GM19372 (cell line): ENCODE measurements at regions not wholly inside any gene's neighbourhood (a gene's known extent, or its start where the extent isn't known, plus 50 kb on each side); places are given as distances from the start of the nearest gene placed in this dataset.
A peak's percentile ranks its signal among the peaks of the same experiment; 100 is the strongest.

Experiments
- ATAC-seq: cut with Tn5 transposase; IDR thresholded peaks from one replicate; pipeline ENCODE4 v1.9.1; 2021; ENCODE audit warnings: mild to moderate bottlenecking, low read depth, moderate library complexity; ENCODE audit not compliant: unreplicated experiment

GRCh38 chr3:24639481-24640329 lies 145.1 kb upstream of the THRB start:
- no peak for ATAC-seq

DNA sequence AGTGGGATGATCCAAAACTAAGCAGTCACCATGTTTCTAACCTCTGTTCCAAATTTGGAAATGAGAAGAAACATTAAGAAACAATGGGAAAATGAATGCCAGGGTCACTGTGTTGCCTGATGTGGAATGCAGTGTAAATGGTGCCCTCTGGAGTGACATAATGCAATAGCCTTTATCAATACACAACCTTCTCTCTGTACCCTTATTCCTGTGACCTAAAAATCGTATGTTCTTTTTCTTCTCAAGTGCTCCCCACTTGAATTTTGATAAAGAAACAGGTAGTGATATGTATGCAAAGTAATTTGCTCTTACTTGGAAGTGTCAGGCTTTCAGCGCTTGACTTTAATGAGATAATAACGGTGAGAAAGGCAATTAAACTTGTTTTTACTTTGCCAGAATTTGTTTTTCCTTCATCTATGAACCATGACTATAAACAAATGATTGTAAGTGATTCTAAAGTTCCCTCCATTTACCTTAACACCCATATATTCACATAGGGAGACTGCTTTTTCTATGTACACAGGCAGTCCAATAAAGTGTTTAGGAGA lies 145.8 kb upstream of the THRB start:
- no peak for ATAC-seq

DNA sequence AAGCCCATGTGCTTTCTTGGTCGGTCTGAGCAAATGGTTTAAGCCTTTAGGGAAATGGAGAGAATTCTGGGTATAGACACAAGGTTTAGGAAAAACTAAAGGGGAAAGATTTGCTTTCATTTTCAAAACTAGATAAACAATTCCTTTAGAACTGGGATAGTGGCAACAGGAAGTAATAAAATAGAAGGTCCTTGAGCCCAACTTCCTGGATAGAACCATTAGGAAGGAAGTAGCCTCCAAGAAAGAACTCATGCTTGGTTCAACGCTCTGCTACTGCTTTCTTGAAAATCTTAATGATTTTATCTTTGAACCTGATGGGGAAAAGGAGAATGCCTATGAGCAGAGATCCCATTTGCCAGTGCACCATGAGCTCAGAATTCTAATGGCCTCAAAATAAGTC lies 147.0 kb upstream of the THRB start:
- no peak for ATAC-seq

- no peak for ATAC-seq
Measured at GRCh38 chr3:24645047-24645446, 150.4 kb upstream of the THRB start.

GRCh38 chr3:24646790-24647189 lies 152.1 kb upstream of the THRB start:
- ATAC-seq = no peak

GRCh38 chr3:24648063-24648462 lies 153.4 kb upstream of the THRB start:
- ATAC-seq = no peak

DNA sequence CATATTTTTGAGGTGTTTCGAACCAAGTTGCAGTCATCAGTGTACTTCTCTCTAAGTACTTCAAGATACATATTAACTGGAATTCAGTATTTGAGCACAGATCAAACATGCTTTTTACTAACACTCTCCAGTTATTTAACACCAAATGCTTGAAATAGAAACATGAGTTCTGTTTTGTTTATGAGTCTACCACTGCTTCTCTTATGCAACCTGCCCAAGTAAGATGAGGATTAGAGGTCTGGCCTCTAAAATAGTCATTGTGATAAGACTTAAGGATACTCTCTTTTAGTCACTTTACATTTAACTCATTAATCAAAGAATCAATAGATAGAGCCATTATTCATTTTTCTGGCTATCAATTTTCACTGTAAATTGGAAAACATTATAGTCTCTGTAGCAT lies 156.2 kb upstream of the THRB start:
- ATAC-seq = no peak

- ATAC-seq = no peak
Measured at GRCh38 chr3:24657870-24658510, 163.3 kb upstream of the THRB start.

- no peak for ATAC-seq
Measured at GRCh38 chr3:24661175-24661584, 166.5 kb upstream of the THRB start.

DNA sequence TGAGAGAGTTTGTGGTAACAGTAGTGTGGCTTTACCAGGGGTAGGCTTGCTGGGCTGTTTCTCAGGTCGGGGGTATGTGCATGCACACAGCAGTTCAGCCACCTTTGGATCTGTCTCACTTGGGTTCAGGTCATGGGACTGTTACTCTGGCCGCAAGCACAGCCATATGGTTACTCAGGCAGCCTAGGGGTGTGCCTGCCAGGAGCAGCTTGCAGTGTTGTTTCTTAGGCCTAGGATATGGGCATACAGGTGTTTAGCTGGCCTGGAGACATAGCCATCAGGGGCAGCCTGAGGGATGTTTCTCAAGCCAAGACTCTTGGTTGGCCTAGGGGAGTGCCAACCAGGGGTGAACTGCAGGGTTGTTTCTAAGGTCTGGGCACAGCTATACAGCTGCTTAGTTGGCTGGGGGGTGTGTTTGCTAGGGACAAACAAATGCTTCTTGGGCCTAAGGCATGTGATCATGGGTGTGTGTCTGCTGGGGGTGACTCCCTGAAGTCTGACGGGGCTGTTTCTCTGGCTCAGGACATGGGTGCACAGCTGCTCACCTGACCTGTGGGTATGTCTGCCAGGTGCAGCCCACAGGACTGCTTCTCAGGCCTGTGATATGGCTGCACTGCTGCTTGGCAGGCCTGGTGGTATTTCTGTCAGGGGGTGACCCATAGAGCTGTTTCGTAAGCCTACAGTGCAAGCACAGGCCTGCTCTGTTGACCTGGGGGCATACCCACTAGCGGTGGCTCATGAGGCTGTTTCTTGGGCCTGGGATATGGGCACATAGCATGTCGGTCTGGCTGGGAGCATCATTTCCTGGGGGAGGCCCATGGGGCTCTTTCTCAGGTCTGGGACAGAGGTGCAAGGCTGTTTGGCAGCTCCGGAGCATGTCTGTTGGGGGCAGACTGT lies 168.0 kb upstream of the THRB start:
- ATAC-seq = no peak

- no peak for ATAC-seq
Measured at GRCh38 chr3:24663406-24663805, 168.8 kb upstream of the THRB start.

DNA sequence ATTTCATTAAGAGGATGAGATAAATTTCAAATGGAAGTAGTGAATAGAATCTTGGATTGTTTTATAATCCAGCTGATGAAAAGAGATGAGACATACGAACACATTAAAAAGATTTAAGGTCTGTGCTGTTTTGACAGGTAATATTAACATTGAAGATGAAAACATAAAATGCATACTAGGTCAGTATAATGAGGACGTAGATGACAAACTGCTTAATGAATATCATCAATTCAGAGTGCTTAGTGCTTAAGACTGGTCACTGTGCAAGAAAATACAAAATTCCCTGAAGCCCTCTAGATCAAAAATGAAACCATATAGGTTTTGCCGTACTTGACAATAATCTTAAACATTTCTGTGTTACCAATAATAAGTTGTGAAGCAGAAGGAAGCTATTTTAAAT lies 173.4 kb upstream of the THRB start:
- no peak for ATAC-seq

DNA sequence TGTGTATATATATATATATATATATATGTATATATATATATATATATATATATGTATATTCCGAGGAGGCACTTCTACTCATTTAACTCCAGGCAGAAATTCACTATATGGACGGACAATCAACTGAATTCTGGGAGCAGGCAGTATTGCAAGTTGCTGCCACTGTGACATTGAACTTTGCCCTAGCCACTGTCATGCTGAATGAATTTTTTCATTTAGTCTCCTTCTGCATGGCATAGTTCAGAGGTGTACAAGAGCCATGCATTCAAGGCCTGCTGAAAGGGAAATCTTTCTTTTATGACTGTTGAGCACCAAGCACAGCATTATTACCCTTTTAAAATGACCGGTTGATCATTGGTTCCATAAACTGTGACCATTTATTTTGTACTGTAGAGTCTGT lies 176.2 kb upstream of the THRB start:
- ATAC-seq = no peak

DNA sequence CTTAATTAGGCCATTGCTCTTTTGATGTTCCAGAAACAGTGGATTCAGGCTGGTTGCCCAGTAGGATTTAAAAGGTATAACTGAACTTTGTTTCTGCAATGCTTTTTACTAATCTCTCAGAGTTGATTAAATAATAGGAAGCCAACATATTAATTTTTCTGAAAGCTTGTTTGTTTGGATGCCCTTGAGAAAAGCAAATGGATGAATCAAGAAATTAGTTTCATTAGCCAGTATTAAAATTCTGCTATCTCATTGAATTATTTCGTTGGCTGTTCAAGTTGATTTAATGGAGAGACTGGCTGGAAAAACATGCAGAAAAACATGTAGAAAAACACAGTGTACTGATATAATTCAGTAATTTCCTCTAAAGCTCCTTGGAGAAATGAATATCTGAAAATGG lies 178.9 kb upstream of the THRB start:
- no peak for ATAC-seq

- no peak for ATAC-seq
Measured at GRCh38 chr3:24674261-24674660, 179.6 kb upstream of the THRB start.

DNA sequence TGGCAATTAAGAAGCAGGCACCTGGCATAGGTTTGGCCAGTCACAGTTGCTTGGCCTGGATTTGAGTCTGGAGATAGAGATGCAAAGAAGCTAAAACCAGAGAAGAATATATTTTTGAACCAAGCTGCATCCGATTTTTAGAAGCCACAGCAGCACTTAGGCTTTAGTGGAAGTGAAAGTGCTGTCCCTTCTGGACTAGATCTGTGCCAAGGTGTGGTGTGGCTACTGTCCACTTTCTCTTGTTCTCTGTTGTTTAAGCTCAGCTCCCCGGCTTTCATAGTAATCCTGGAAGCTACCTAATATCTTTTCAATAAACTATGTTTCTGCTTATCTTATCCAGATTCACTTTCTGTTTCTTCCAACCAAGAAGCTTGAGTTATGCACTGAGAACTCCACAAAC lies 183.4 kb upstream of the THRB start:
- ATAC-seq = no peak

- ATAC-seq = no peak
Measured at GRCh38 chr3:24678421-24678865, 183.8 kb upstream of the THRB start.

- no peak for ATAC-seq
Measured at GRCh38 chr3:24679429-24679828, 184.8 kb upstream of the THRB start.

DNA sequence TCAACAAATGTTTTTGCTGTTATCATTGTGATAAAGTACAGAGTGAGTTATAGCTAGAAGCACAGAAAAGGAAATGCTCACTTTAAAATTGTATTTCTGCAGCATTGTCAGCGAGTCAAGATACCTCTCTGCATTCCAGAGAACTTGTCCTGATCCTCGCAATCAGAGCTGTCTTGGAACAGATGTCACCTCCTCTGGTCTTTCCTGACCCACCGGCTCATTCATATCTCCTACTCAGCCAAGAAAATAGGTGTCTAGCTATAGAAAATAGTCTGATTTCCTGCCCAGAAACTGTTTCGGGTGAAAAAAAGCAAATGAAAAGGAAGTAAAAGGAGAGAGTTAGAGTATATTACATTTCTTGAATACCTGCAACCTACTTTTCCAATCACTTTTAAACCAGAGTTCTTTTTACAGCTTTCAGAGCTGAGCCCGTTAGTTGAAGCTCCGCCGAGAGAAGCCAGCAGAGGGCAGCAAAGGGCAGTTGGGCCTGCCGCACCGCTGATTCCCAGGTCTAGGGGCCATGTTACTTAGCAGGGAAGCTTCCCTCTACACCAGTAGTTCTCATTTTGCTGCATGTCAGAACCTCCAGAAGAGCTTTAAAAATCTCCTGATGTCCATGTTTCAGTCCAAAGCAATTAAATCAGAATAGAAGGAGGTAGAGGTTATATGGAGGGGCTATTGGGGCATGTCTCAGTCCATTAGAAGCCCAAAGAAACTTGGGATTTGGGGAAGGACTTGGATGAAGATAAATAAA lies 185.7 kb upstream of the THRB start:
- ATAC-seq = peak; percentile 79

- no peak for ATAC-seq
Measured at GRCh38 chr3:24682141-24682547, 187.5 kb upstream of the THRB start.
